ENCODE measurements at regions not wholly inside any gene's neighbourhood (a gene's known extent, or its start where the extent isn't known, plus 50 kb on each side); places are given as distances from the start of the nearest gene placed in this dataset.

GRCh38 chr7:120201290-120201689, 71.7 kb upstream of the KCND2 start:
- TF ChIP-seq POLR2A (IDR thresholded peaks at IDR 0.05) (no peak), POLR2AphosphoS5 (IDR thresholded peaks at IDR 0.05) (no peak)
- TF ChIP-seq, protein P1, sequence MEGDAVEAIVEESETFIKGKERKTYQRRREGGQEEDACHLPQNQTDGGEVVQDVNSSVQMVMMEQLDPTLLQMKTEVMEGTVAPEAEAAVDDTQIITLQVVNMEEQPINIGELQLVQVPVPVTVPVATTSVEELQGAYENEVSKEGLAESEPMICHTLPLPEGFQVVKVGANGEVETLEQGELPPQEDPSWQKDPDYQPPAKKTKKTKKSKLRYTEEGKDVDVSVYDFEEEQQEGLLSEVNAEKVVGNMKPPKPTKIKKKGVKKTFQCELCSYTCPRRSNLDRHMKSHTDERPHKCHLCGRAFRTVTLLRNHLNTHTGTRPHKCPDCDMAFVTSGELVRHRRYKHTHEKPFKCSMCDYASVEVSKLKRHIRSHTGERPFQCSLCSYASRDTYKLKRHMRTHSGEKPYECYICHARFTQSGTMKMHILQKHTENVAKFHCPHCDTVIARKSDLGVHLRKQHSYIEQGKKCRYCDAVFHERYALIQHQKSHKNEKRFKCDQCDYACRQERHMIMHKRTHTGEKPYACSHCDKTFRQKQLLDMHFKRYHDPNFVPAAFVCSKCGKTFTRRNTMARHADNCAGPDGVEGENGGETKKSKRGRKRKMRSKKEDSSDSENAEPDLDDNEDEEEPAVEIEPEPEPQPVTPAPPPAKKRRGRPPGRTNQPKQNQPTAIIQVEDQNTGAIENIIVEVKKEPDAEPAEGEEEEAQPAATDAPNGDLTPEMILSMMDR (IDR thresholded peaks at IDR 0.05), result no peak
